Coronary artery (tissue), 2 donors: ENCODE measurements at regions not wholly inside any gene's neighbourhood (a gene's known extent, or its start where the extent isn't known, plus 50 kb on each side); places are given as distances from the start of the nearest gene placed in this dataset.

Experiments
- DNase-seq: peaks from one replicate; pipeline ENCODE4 v3.0.0-alpha.2; 2017; ENCODE audit warnings: low spot score
- H3K27ac ChIP-seq, 2 donors: fragments of 200-600 bp; sonication (generic); one replicate each; pipeline ENCODE4 v1.5.1; 2016 to 2019
- H3K4me3 ChIP-seq: fragments of 200-600 bp; sonication (generic); 2 replicates; pipeline ENCODE4 v1.5.1; 2016; ENCODE audit warnings: mild to moderate bottlenecking, moderate library complexity
- TF ChIP-seq, protein P1 (sequence below): fragments of 200-600 bp; sonication (generic); IDR thresholded peaks from one replicate; pipeline ENCODE4 v1.5.1; 2019; ENCODE audit warnings: antibody characterized with exemption

DNA sequence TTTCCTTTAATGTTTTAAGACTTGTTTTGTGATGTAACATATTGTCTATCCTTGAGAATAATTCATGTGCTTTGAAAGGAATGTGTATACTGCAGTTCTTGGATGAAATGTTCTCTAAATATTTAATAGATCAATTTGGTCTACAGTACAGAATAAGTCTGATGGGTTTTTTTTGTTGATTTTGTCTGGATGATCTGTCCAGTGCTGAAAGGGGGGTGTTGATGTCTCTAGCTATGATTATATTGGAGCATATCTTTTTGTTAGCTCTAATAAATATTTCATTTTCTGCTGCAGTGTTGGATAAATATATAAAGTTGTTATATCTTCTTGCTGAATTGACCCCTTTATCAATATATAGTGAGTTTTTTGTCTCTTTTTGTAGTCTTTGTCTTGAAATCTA, 269.9 kb upstream of the TUSC1 start:
- Histone ChIP-seq H3K4me3 (no peak overlapping the region), H3K27ac (no peak overlapping the region)
- TF ChIP-seq, protein P1, sequence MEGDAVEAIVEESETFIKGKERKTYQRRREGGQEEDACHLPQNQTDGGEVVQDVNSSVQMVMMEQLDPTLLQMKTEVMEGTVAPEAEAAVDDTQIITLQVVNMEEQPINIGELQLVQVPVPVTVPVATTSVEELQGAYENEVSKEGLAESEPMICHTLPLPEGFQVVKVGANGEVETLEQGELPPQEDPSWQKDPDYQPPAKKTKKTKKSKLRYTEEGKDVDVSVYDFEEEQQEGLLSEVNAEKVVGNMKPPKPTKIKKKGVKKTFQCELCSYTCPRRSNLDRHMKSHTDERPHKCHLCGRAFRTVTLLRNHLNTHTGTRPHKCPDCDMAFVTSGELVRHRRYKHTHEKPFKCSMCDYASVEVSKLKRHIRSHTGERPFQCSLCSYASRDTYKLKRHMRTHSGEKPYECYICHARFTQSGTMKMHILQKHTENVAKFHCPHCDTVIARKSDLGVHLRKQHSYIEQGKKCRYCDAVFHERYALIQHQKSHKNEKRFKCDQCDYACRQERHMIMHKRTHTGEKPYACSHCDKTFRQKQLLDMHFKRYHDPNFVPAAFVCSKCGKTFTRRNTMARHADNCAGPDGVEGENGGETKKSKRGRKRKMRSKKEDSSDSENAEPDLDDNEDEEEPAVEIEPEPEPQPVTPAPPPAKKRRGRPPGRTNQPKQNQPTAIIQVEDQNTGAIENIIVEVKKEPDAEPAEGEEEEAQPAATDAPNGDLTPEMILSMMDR, result no peak
- no peak for DNase-seq

GRCh38 chr9:25939126-25939525, 260.9 kb upstream of the TUSC1 start:
- Histone ChIP-seq H3K4me3 (no peak overlapping the region), H3K27ac (no peak overlapping the region)
- no peak for DNase-seq
- TF ChIP-seq, protein P1, result no peak

DNA sequence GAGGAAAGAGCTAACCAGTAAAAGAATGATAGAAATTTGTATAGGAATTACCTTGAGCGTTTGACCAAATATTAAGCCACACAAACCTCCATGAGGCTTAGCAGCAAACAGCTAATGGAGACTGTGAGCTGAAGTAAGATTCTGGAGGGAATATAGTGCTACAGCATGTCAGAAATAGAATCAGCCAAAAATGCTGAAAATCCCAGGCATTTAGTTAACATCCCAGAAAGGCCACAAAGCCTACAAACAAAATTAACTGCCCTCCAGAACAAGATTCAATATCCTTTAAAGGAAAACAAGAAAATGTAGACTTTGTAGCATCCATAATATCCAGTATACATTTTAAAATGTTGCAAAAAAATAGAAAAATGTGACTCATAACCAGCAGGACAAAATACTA, 257.8 kb upstream of the TUSC1 start:
- no peak for DNase-seq
- Histone ChIP-seq H3K4me3 (no peak overlapping the region), H3K27ac (no peak overlapping the region)
- TF ChIP-seq, protein P1, result no peak

DNA sequence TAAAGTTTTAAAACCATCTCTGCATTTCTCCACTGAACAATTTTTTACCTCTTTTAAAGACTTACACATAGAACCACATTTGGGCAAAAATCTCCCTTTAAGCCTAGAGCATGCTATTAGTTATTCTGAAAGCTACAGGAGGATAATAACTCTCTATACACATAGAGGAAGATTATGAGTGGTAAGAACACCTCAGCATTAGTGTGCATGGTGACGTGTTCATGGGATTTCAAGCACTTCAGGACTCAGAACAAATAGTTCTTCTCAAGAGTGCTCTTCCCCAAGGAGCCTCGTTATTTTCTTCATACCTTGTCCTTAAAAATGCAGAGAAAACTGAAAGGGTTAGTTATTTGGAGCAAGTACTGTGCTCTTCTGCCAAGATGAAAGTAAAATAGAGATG, 256.9 kb upstream of the TUSC1 start:
- TF ChIP-seq, protein P1, result no peak
- DNase-seq, result no peak
- H3K4me3 ChIP-seq, result no peak overlapping the region
- H3K27ac ChIP-seq, result no peak overlapping the region

GRCh38 chr9:25918761-25919160, 240.5 kb upstream of the TUSC1 start:
- TF ChIP-seq, protein P1, result no peak
- H3K4me3 ChIP-seq, result no peak overlapping the region
- no peak overlapping the region for H3K27ac ChIP-seq
- DNase-seq, result no peak

GRCh38 chr9:25917731-25918362, 239.6 kb upstream of the TUSC1 start:
- DNase-seq, result no peak
- no peak overlapping the region for H3K4me3 ChIP-seq
- no peak overlapping the region for H3K27ac ChIP-seq
- TF ChIP-seq, protein P1, result no peak

DNA sequence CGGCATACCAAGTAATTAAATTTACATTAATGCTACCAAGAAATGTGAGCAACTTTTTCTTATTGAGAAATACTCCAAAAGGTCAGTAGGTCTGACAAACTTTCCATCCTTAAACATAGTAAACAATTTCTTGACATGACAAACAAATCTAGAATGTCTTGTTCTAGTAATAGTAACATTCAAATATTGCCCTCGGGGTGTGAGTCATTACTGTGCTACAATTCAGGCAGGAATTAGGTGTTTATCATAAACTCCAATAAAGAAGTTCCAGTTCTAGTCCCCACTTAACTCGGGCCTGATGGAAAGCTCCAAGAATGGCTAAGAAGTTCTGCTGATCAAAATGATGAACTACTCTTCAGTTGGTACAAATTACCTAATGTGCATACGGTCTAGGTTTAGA, 235.6 kb upstream of the TUSC1 start:
- TF ChIP-seq, protein P1, result no peak
- Histone ChIP-seq H3K4me3 (no peak overlapping the region), H3K27ac (no peak overlapping the region)
- DNase-seq, result no peak
